ENCODE measurements at regions not wholly inside any gene's neighbourhood (a gene's known extent, or its start where the extent isn't known, plus 50 kb on each side); places are given as distances from the start of the nearest gene placed in this dataset.

DNA sequence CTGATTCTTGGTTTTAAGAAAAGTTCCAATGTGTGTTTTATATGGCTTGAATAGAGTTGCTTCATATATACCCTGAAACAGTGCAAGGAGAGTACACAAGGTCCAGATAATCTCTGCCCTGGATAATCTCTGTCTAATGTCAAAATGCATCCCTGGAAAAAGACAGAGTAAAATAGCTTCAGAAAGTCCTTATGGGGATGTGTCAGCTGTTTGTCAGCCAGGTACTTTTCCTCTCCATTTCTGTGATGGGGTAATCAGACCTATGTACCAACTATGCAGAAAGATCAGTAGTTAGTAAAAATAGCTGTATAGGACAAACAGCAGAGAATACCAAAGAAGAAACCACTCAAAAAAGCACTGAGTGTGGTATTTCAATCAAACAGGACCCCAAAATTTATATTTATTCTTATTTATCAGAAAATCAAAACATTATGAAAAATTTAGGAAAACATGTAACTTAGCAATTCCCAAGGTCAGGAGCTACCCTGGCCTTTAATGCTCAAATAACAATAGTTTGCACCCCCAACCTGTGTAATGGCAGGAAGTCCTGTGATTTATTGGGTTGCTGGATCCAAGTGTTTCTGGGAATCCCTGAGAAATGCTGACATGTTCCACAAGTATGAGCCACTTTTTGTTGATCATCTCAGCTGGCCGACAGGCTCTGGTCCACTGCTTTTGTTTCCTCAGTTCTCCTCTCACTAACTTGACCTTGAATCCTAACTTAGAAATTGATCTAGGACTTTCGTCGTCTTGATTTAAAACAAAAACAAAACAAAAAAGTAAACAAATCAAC lies 69.6 kb downstream of the MDH1 start:
- 82% methylated on average over 3 of the region's 3 CpGs for WGBS (ENCODE audit: low lambda C conversion rate)
- no peaks in the 10 kb centered on the region for H3K27me3 ChIP-seq (ENCODE audit: insufficient read depth)
- no peaks in the 10 kb centered on the region for H3K4me1 ChIP-seq (ENCODE audit: control insufficient read depth in 1 of 2, insufficient read depth in 2 of 2, low read depth in 1 of 2, low read length in 1 of 2)
- no peaks in the 10 kb centered on the region for H3K79me2 ChIP-seq (ENCODE audit: insufficient read depth)
- H3F3A ChIP-seq (replicated peaks; ENCODE audit: insufficient read depth) = peaks cover 3% of the 10 kb centered on the region
- POLR2A ChIA-PET = no interaction called here
- no peak overlapping the region for H3K4me3 ChIP-seq (ENCODE audit: low read depth in 2 of 2, low read length in 1 of 2)
- H4K20me1 ChIP-seq (ENCODE audit: insufficient read depth) = no peaks in the 10 kb centered on the region
- H3K9me2 ChIP-seq = no peaks in the 10 kb centered on the region
- TF ChIP-seq MEF2A (IDR thresholded peaks at IDR 0.05; ENCODE audit: borderline replicate concordance, low read depth) (no peak), SMC3 (IDR thresholded peaks at IDR 0.05; ENCODE audit: low read depth, low read length) (no peak), ELF1 (IDR thresholded peaks at IDR 0.05) (no peak), RCOR1 (IDR thresholded peaks at IDR 0.05; ENCODE audit: low read length) (no peak)
- H3K4me2 ChIP-seq = no peak overlapping the region
- no peak overlapping the region for H3K27ac ChIP-seq (ENCODE audit: low read depth in 2 of 2, low read length in 1 of 2)
- H3K9me3 ChIP-seq = no peaks in the 10 kb centered on the region
- no peak overlapping the region for H3K9ac ChIP-seq
- no peak overlapping the region for H2AFZ ChIP-seq (ENCODE audit: low read depth)
- H3K36me3 ChIP-seq (replicated peaks in 1 of 2; ENCODE audit: control insufficient read depth in 1 of 2, insufficient read depth in 2 of 2, low read length in 1 of 2) = no peaks in the 10 kb centered on the region
- DNase-seq = no peak
- CTCF ChIA-PET = interaction anchor here (0.7 to 2.3 kb wide), 4 partner anchors 26 to 561 kb away, joined by 3 to 7 read pairs (median 3); no protein-coding TSS in a partner anchor

DNA sequence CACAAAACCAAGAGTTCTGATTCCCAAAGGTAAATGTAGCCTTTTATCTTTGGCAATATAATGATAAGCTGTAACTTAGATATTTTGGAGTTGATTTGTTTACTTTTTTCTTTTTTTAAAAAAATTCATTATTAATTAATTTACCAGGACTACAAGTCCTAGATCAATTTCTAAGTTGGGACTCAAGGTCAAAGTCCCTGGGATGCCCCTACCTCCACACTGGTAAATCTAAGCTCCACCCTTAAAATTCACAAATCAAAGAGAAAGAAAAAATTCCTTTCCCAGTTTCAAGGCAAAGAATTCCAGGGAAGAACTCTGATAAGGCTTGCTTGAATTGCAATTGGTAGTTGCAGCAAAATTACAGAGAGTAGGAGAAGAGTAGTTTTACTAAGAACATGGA lies 71.3 kb downstream of the MDH1 start:
- Histone ChIP-seq H3K27ac (ENCODE audit: low read depth in 2 of 2, low read length in 1 of 2) (no peak overlapping the region), H3K9ac (no peak overlapping the region), H2AFZ (ENCODE audit: low read depth) (no peak overlapping the region), H3K4me1 (ENCODE audit: control insufficient read depth in 1 of 2, insufficient read depth in 2 of 2, low read depth in 1 of 2, low read length in 1 of 2) (no peaks in the 10 kb centered on the region), H3K36me3 (replicated peaks in 1 of 2; ENCODE audit: control insufficient read depth in 1 of 2, insufficient read depth in 2 of 2, low read length in 1 of 2) (no peaks in the 10 kb centered on the region), H3K4me2 (no peak overlapping the region), H3K4me3 (ENCODE audit: low read depth in 2 of 2, low read length in 1 of 2) (no peak overlapping the region), H3K9me3 (no peaks in the 10 kb centered on the region), H4K20me1 (ENCODE audit: insufficient read depth) (no peaks in the 10 kb centered on the region), H3F3A (replicated peaks; ENCODE audit: insufficient read depth) (peaks cover 3% of the 10 kb centered on the region), H3K9me2 (no peaks in the 10 kb centered on the region), H3K27me3 (ENCODE audit: insufficient read depth) (no peaks in the 10 kb centered on the region), H3K79me2 (ENCODE audit: insufficient read depth) (no peaks in the 10 kb centered on the region)
- TF ChIP-seq JUND (IDR thresholded peaks at IDR 0.05) (no peak), RAD21 (IDR thresholded peaks at IDR 0.05; ENCODE audit: low read length) (no peak), NRF1 (IDR thresholded peaks at IDR 0.05; ENCODE audit: low read depth, low read length) (no peak), RFX5 (IDR thresholded peaks at IDR 0.05; ENCODE audit: low read length) (no peak), FOSL2 (IDR thresholded peaks at IDR 0.05; ENCODE audit: borderline replicate concordance, low read depth) (no peak), RCOR1 (IDR thresholded peaks at IDR 0.05; ENCODE audit: low read length) (no peak), FOXJ3 (CRISPR knock-in tag; IDR thresholded peaks at IDR 0.05) (no peak), SMC3 (IDR thresholded peaks at IDR 0.05; ENCODE audit: low read depth, low read length) (no peak), TEAD4 (IDR thresholded peaks at IDR 0.05; ENCODE audit: borderline replicate concordance, insufficient read depth) (no peak), YY1 (IDR thresholded peaks at IDR 0.05; ENCODE audit: low read depth) (no peak), FOXM1 (IDR thresholded peaks at IDR 0.05; ENCODE audit: low read depth) (no peak), RXRA (IDR thresholded peaks at IDR 0.05; ENCODE audit: borderline replicate concordance, low read depth) (no peak), TAF1 (IDR thresholded peaks at IDR 0.05; ENCODE audit: borderline replicate concordance, low read depth, low read length) (no peak), SIN3A (IDR thresholded peaks at IDR 0.05; ENCODE audit: borderline replicate concordance, low read depth, low read length) (no peak), MEF2A (IDR thresholded peaks at IDR 0.05; ENCODE audit: borderline replicate concordance, low read depth) (no peak)
- no peak for DNase-seq
- POLR2A ChIA-PET = no interaction called here
- CTCF ChIA-PET = interaction anchor here (2.3 kb wide), 1 partner anchor 39 kb away, joined by 7 read pairs; no protein-coding TSS in a partner anchor

Measured in SK-N-SH (cell line).